H1 (cell line): ENCODE measurements at regions not wholly inside any gene's neighbourhood (a gene's known extent, or its start where the extent isn't known, plus 50 kb on each side); places are given as distances from the start of the nearest gene placed in this dataset.

Source experiments
- CTCF ChIA-PET: fragments of 300-600 bp; sonication (Branson Sonifier 250); formaldehyde crosslinking; loops from one replicate; lab custom pipeline; 2021; ENCODE audit not compliant: partially characterized antibody; lab: Charles Lee
- POLR2A ChIA-PET: fragments of 300-600 bp; sonication (Branson Sonifier 250); formaldehyde crosslinking; loops from one replicate; lab custom pipeline; 2021; ENCODE audit warnings: inconsistent platforms; ENCODE audit not compliant: partially characterized antibody; lab: Charles Lee
- DNase-seq, 2 experiments: peaks; one replicate each; pipeline versions ENCODE4 v3.0.0 to v3.0.0-alpha.2; 2010 to 2022; ENCODE audit warnings: low spot score in 2 of 2, low read depth in 1 of 2, mixed read lengths in 1 of 2
- FAIRE-seq: peaks from 2 replicates; lab custom pipeline; 2011; peaks lifted over from hg19 to GRCh38; lab: Jason Lieb, UNC
- H2AFZ ChIP-seq: 2 replicates; pipeline ENCODE4 v1.8.1; 2012; ENCODE audit warnings: low read length, inconsistent platforms
- H2AK5ac ChIP-seq: 2 replicates; pipeline ENCODE4 v1.6.1; 2013; ENCODE audit warnings: low read depth, low read length
- H2BK120ac ChIP-seq: replicated peaks from 2 replicates; pipeline ENCODE3; 2013; ENCODE audit warnings: low read depth, low read length, inconsistent platforms
- H2BK12ac ChIP-seq: 2 replicates; pipeline ENCODE4 v1.6.1; 2013; ENCODE audit warnings: low read depth, low read length
- H2BK15ac ChIP-seq: 2 replicates; pipeline ENCODE4 v1.6.1; 2013; ENCODE audit warnings: low read length
- H2BK20ac ChIP-seq: 2 replicates; pipeline ENCODE4 v1.6.1; 2013; ENCODE audit warnings: low read length
- H2BK5ac ChIP-seq: 2 replicates; pipeline ENCODE4 v1.6.1; 2013; ENCODE audit warnings: low read depth, low read length
- H3K14ac ChIP-seq: 2 replicates; pipeline ENCODE4 v1.6.1; 2013; ENCODE audit warnings: inconsistent platforms; ENCODE audit not compliant: insufficient read length
- H3K18ac ChIP-seq: 2 replicates; pipeline ENCODE4 v1.6.1; 2013; ENCODE audit warnings: low read length; ENCODE audit errors: extremely low read depth
- H3K23ac ChIP-seq: 2 replicates; pipeline ENCODE4 v1.6.1; 2013; ENCODE audit warnings: inconsistent platforms; ENCODE audit not compliant: insufficient read length
- H3K23me2 ChIP-seq: 2 replicates; pipeline ENCODE4 v1.6.1; 2013; ENCODE audit warnings: low read depth, low read length
- H3K27ac ChIP-seq: 2 replicates; pipeline ENCODE4 v1.6.1; 2011; ENCODE audit warnings: low read depth, low read length, inconsistent platforms
- H3K27me3 ChIP-seq, 4 experiments: replicated peaks in 1 of 4; 1 replicate in 1 of 4; 2 replicates in 3 of 4; pipeline versions ENCODE4 v1.6.1 to v1.8.1; 2011 to 2013; ENCODE audit warnings: low read length in 3 of 4, mild to moderate bottlenecking in 3 of 4, inconsistent platforms in 2 of 4, mixed read lengths in 2 of 4, moderate library complexity in 1 of 4; ENCODE audit not compliant: control insufficient read depth in 3 of 4, insufficient read depth in 3 of 4; ENCODE audit errors: extremely low read depth in 1 of 4
- H3K36me3 ChIP-seq, 4 experiments: 2 replicates each; pipeline versions ENCODE4 v1.6.1 to v1.8.1; 2011 to 2013; ENCODE audit warnings: mild to moderate bottlenecking in 4 of 4, low read length in 3 of 4, moderate library complexity in 2 of 4, control low read depth in 1 of 4, inconsistent platforms in 1 of 4; ENCODE audit not compliant: insufficient read depth in 4 of 4, control insufficient read depth in 2 of 4
- H3K4ac ChIP-seq: replicated peaks from 2 replicates; pipeline ENCODE3; 2013; ENCODE audit warnings: low read length, low read depth, mixed read lengths, inconsistent platforms; ENCODE audit not compliant: insufficient read length
- H3K4me1 ChIP-seq, 4 experiments: replicated peaks in 1 of 4; 1 replicate in 1 of 4; 2 replicates in 3 of 4; pipeline versions ENCODE4 v1.6.1 to v1.8.1; 2011 to 2013; ENCODE audit warnings: low read length in 3 of 4, inconsistent platforms in 2 of 4, mixed read lengths in 1 of 4; ENCODE audit not compliant: insufficient read depth in 4 of 4, control insufficient read depth in 3 of 4
- H3K4me2 ChIP-seq, 2 experiments: 2 replicates each; pipeline versions ENCODE4 v1.6.1 to v1.8.1; 2011 to 2013; ENCODE audit warnings: low read depth in 2 of 2, low read length in 2 of 2, control low read depth in 1 of 2, inconsistent platforms in 1 of 2, mild to moderate bottlenecking in 1 of 2; ENCODE audit not compliant: insufficient read depth in 1 of 2
- H3K4me3 ChIP-seq, 4 experiments: fragments of 200-600, 300-600 bp in 1 of 4; sonication (generic), shearing (Covaris generic), sonication (Bioruptor Twin) in 1 of 4; 2 replicates each; pipeline versions ENCODE4 v1.5.1 to v1.8.1; 2011 to 2016; ENCODE audit warnings: low read length in 4 of 4, low read depth in 3 of 4, control low read depth in 2 of 4, inconsistent platforms in 2 of 4, mild to moderate bottlenecking in 2 of 4, mixed read lengths in 1 of 4, moderate library complexity in 1 of 4; ENCODE audit not compliant: insufficient read depth in 2 of 4; ENCODE audit errors: extremely low read depth in 1 of 4
- H3K56ac ChIP-seq: replicated peaks from 2 replicates; pipeline ENCODE3; 2013; ENCODE audit warnings: low read depth, mild to moderate bottlenecking, mixed read lengths, low read length, inconsistent platforms; ENCODE audit not compliant: insufficient read length
- H3K79me1 ChIP-seq: 2 replicates; pipeline ENCODE4 v1.6.1; 2013; ENCODE audit warnings: low read depth, low read length, control low read depth
- H3K79me2 ChIP-seq, 2 experiments: 2 replicates each; pipeline versions ENCODE4 v1.6.1 to v1.8.1; 2012 to 2013; ENCODE audit warnings: low read length in 2 of 2, mild to moderate bottlenecking in 2 of 2, inconsistent platforms in 1 of 2; ENCODE audit not compliant: insufficient read depth in 2 of 2, control insufficient read depth in 1 of 2
- H3K9ac ChIP-seq, 4 experiments: replicated peaks in 1 of 4; 1 replicate in 1 of 4; 2 replicates in 3 of 4; pipeline versions ENCODE4 v1.6.1 to v1.8.1; 2011 to 2013; ENCODE audit warnings: low read depth in 3 of 4, low read length in 3 of 4, control low read depth in 2 of 4, mild to moderate bottlenecking in 2 of 4, moderate library complexity in 2 of 4, inconsistent platforms in 1 of 4; ENCODE audit errors: extremely low read depth in 1 of 4
- H3K9me3 ChIP-seq, 2 experiments: 2 replicates each; pipeline versions ENCODE4 v1.6.1 to v1.8.1; 2012 to 2013; ENCODE audit warnings: mild to moderate bottlenecking in 2 of 2, moderate library complexity in 2 of 2, control low read depth in 1 of 2, inconsistent platforms in 1 of 2, low read depth in 1 of 2, low read length in 1 of 2, mixed read lengths in 1 of 2; ENCODE audit not compliant: insufficient read depth in 2 of 2
- H4K20me1 ChIP-seq, 2 experiments: replicated peaks in 1 of 2; 2 replicates each; pipeline versions ENCODE3 to v1.8.1; 2011 to 2013; ENCODE audit warnings: inconsistent platforms in 2 of 2, low read length in 2 of 2, mild to moderate bottlenecking in 1 of 2; ENCODE audit not compliant: insufficient read depth in 2 of 2, control insufficient read depth in 1 of 2
- H4K5ac ChIP-seq: 2 replicates; pipeline ENCODE4 v1.6.1; 2013; ENCODE audit warnings: low read length, low read depth, mixed read lengths, inconsistent platforms; ENCODE audit not compliant: insufficient read length
- H4K8ac ChIP-seq: 2 replicates; pipeline ENCODE4 v1.8.0; 2013; ENCODE audit warnings: mild to moderate bottlenecking, moderate library complexity, low read length, inconsistent platforms; ENCODE audit not compliant: insufficient read depth; ENCODE audit errors: extremely low read depth
- H4K91ac ChIP-seq: replicated peaks from 2 replicates; pipeline ENCODE3; 2013; ENCODE audit warnings: low read length, mixed read lengths, inconsistent platforms; ENCODE audit not compliant: insufficient read length
- KDM5A ChIP-seq: fragments of 200-600 bp; IDR thresholded peaks from 2 replicates; pipeline ENCODE4 v1.7.1; 2012; ENCODE audit warnings: mild to moderate bottlenecking, low read length, inconsistent platforms, mixed read lengths
- PHF8 ChIP-seq: fragments of 200-600 bp; sonication (generic); conservative IDR thresholded peaks from 2 replicates; pipeline ENCODE4 v1.7.1; 2012; ENCODE audit warnings: low read depth, mild to moderate bottlenecking, inconsistent platforms, low read length, moderate library complexity
- RAD21 ChIP-seq, 2 experiments: IDR thresholded peaks in 1 of 2; conservative IDR thresholded peaks in 1 of 2; 2 replicates each; pipeline ENCODE4 v1.6.1; 2011; ENCODE audit warnings: low read depth in 2 of 2, low read length in 2 of 2, improper control_type of control experiment in 1 of 2, inconsistent platforms in 1 of 2, mild to moderate bottlenecking in 1 of 2, moderate library complexity in 1 of 2
- TAF7 ChIP-seq: optimal IDR thresholded peaks from 2 replicates; pipeline ENCODE3; 2011; ENCODE audit warnings: low read depth, mild to moderate bottlenecking, inconsistent platforms, low read length, moderate library complexity, borderline replicate concordance
- WGBS, 2 experiments: shearing (Covaris generic) in 1 of 2; methylation state at CpG; one replicate each; pipeline versions ENCODE4 v1.1.6 to v1.1.7; 2013 to 2015; ENCODE audit warnings: low lambda C conversion rate in 2 of 2, mixed read lengths in 2 of 2, inconsistent platforms in 1 of 2, low coverage in 1 of 2, missing lambda C conversion rate in 1 of 2; ENCODE audit not compliant: insufficient replicate concordance in 2 of 2, insufficient coverage in 1 of 2, insufficient read length in 1 of 2; ENCODE audit errors: extremely low coverage in 1 of 2, missing lambda C conversion rate in 1 of 2; 5-methylcytosine and 5-hydroxymethylcytosine counted together

- Histone ChIP-seq H2BK120ac (no peak overlapping the region), H2AK5ac (no peak overlapping the region), H3K9ac (no peak overlapping the region), H3K79me1 (no peaks in the 10 kb centered on the region), H4K91ac (no peak overlapping the region), H4K5ac (no peak overlapping the region), H3K4me2 (no peak overlapping the region), H3K18ac (no peak overlapping the region), H3K9me3 (no peaks in the 10 kb centered on the region), H3K27me3 (peaks cover 0 to 1% (median 0%) of the 10 kb centered on the region in 4 experiments; a peak in 1 of 7 replicates), H3K23ac (no peak overlapping the region), H4K20me1 (no peaks in the 10 kb centered on the region), H3K79me2 (no peaks in the 10 kb centered on the region), H2BK5ac (no peak overlapping the region), H2BK12ac (no peak overlapping the region), H2BK15ac (no peak overlapping the region), H3K27ac (no peak overlapping the region), H3K36me3 (no peaks in the 10 kb centered on the region), H3K4ac (no peak overlapping the region), H3K23me2 (no peaks in the 10 kb centered on the region), H4K8ac (no peak overlapping the region), H3K4me3 (no peak overlapping the region), H2BK20ac (no peak overlapping the region), H3K4me1 (peaks cover 0 to 3% (median 0%) of the 10 kb centered on the region in 4 experiments; a peak in 1 of 7 replicates), H2AFZ (no peak overlapping the region), H3K56ac (no peak overlapping the region), H3K14ac (no peak overlapping the region)
- CTCF ChIA-PET: interaction anchor here (0.8 to 1.7 kb wide), 3 partner anchors 9 to 627 kb away, joined by 3 to 4 read pairs (median 3); no protein-coding TSS in a partner anchor
- no peak for FAIRE-seq
- 80% methylated on average over 2 of the region's 2 CpGs; no CpG with 5 or more reads in 1 of the 2 experiments for WGBS, 2 experiments
- DNase-seq: no peak
- POLR2A ChIA-PET: no interaction called here
- TF ChIP-seq KDM5A (no peak), PHF8 (no peak), TAF7 (no peak), RAD21 (IDR thresholded peaks at IDR 0.05 in 1 of 2, conservative IDR thresholded peaks at IDR 0.05 in 1 of 2; ENCODE audit: low read depth in 2 of 2, low read length in 2 of 2) (no peak)
Observed at GRCh38 chr9:13726746-13727145, 447.3 kb upstream of the MPDZ start.
